ENCODE measurements at regions not wholly inside any gene's neighbourhood (a gene's known extent, or its start where the extent isn't known, plus 50 kb on each side); places are given as distances from the start of the nearest gene placed in this dataset.

DNA sequence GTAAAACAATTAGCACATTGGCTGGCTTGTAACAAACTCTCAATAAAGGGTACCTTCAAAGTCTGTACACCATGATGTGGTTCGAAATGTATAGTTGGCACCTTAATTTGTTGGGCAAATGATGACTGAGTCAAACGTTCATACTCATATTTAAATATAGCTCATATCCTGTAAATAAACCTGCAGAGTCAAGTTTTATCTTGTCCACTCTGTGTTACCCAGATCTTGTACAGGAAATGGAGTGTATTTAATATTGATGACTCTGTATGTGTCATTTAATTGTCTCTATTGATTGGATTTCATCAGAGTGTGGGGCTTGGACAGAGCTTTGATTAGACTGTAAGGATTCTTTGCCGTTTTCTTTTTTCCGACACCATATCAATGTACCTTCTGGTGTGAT lies 805.6 kb upstream of the ZEB2 start:
- Histone ChIP-seq H3K27ac (ENCODE audit: low read length) (no peak overlapping the region), H3K9me3 (ENCODE audit: control insufficient read depth, low read length) (no peaks in the 10 kb centered on the region), H3K4me1 (ENCODE audit: control insufficient read depth, insufficient read depth, low read length) (no peaks in the 10 kb centered on the region), H3K27me3 (ENCODE audit: control insufficient read depth, insufficient read depth) (no peaks in the 10 kb centered on the region), H3K4me3 (ENCODE audit: low read length) (no peak overlapping the region)
- ATAC-seq (no peak), DNase-seq (no peak)
- intact Hi-C loops (cut with DNase I): no loop called here
- WGBS: 71% methylated on average over 4 of the region's 4 CpGs

- H3K9me3 ChIP-seq (ENCODE audit: control insufficient read depth, low read length): no peaks in the 10 kb centered on the region
- intact Hi-C loops (cut with DNase I): no loop called here
- H3K27ac ChIP-seq (ENCODE audit: low read length): no peak overlapping the region
- no peak overlapping the region for H3K4me3 ChIP-seq (ENCODE audit: low read length)
- no peaks in the 10 kb centered on the region for H3K4me1 ChIP-seq (ENCODE audit: control insufficient read depth, insufficient read depth, low read length)
- DNase-seq (no peak), ATAC-seq (no peak)
- WGBS: 89% methylated on average over 1 of the region's 1 CpG
- no peaks in the 10 kb centered on the region for H3K27me3 ChIP-seq (ENCODE audit: control insufficient read depth, insufficient read depth)
These were observed 804.8 kb upstream of the ZEB2 start for GRCh38 chr2:145324748-145325147.

DNA sequence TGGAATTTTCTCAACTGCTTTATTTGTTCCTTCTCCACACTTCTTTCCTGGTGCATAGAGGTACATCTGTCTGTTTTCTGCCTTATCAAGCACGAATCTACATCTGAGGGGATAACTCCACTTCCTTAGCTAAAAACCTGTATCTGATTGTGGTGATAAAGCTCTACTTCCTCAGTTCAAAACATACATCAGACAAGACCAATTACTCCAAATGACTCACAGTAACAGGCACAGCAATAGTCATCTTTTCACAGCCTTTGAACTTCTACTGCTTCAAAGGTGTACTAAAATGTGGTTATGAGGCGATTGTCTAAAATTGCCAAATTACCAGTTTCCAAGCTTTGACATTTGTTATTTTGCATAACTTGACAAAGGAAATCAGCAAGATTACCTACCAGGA lies 803.6 kb upstream of the ZEB2 start:
- H3K4me1 ChIP-seq (ENCODE audit: control insufficient read depth, insufficient read depth, low read length): no peaks in the 10 kb centered on the region
- H3K27ac ChIP-seq (ENCODE audit: low read length): no peak overlapping the region
- H3K27me3 ChIP-seq (ENCODE audit: control insufficient read depth, insufficient read depth): no peaks in the 10 kb centered on the region
- 66% methylated on average over 2 of the region's 2 CpGs for WGBS
- intact Hi-C loops (cut with DNase I): no loop called here
- ATAC-seq: no peak
- H3K9me3 ChIP-seq (ENCODE audit: control insufficient read depth, low read length): no peaks in the 10 kb centered on the region
- DNase-seq: no peak
- no peak overlapping the region for H3K4me3 ChIP-seq (ENCODE audit: low read length)

DNA sequence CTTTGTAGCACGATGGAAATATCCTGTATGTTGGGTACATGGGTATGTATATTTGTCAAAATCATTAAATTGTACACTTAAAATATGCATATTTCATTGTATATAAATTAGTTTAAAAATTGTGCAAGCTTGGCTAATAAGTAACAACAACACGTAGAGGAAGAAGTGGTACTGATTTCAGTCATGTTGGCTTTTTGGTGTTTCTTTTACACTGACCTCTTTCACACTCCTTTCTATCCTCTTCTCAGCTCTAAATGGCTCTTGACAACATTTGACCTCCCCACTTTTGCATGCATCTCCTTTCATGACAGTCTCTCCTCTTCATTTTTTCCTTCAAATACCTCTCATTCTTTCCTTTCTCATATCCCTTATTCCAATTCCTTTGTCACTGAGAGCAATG lies 801.4 kb upstream of the ZEB2 start:
- DNase-seq (no peak), ATAC-seq (no peak)
- H3K27ac ChIP-seq (ENCODE audit: low read length): no peak overlapping the region
- no peaks in the 10 kb centered on the region for H3K4me1 ChIP-seq (ENCODE audit: control insufficient read depth, insufficient read depth, low read length)
- H3K9me3 ChIP-seq (ENCODE audit: control insufficient read depth, low read length): no peaks in the 10 kb centered on the region
- H3K4me3 ChIP-seq (ENCODE audit: low read length): no peak overlapping the region
- no peaks in the 10 kb centered on the region for H3K27me3 ChIP-seq (ENCODE audit: control insufficient read depth, insufficient read depth)
- WGBS: 78% methylated on average over 2 of the region's 2 CpGs
- intact Hi-C loops (cut with DNase I): no loop called here

DNA sequence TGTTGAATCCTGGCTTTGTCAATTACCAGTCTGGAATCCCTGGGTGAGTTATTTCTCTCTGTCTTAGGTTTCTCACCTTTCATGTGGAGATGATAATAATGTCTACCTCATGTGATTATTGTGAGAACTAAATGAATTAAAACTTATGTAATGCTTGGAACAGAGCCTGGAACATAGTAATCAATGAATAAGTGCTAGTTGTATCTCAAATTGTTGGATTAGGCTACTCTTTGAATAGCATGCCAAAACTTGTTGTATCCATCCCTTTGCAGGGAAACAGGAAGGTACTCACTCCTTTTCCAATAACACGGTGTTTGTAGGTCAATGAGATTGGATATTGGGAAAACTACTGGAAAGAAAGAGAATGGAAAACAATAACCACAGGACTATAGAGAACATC lies 796.6 kb upstream of the ZEB2 start:
- Histone ChIP-seq H3K27ac (ENCODE audit: low read length) (no peak overlapping the region), H3K27me3 (ENCODE audit: control insufficient read depth, insufficient read depth) (no peaks in the 10 kb centered on the region), H3K4me1 (ENCODE audit: control insufficient read depth, insufficient read depth, low read length) (no peaks in the 10 kb centered on the region), H3K9me3 (ENCODE audit: control insufficient read depth, low read length) (no peaks in the 10 kb centered on the region), H3K4me3 (ENCODE audit: low read length) (no peak overlapping the region)
- no peak for ATAC-seq
- 93% methylated on average over 1 of the region's 1 CpG for WGBS
- intact Hi-C loops (cut with DNase I): no loop called here
- DNase-seq: no peak

DNA sequence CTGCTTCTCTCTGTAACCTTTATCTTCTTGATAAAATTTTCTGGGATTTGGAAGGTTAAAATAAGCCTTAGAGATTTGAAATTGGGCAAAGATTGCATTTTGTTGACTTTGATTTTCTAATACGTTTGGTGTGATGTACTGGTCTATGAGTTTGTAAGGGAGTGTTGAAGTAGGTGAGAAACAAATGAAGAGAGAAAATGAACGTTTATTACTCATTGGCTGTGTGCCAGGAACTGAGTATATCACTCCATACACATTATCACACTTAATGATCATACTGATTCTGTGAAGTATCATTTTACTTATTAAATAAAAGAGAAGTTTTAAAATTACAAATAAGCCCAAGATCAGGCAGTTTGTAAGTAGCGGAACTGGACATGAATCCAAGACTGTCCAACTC lies 795.1 kb upstream of the ZEB2 start:
- 52% methylated on average over 3 of the region's 3 CpGs for whole genome bisulfite sequencing
- no peak overlapping the region for H3K27ac ChIP-seq (ENCODE audit: low read length)

GRCh38 chr2:145314119-145314633 lies 794.3 kb upstream of the ZEB2 start:
- no peak overlapping the region for H3K27ac ChIP-seq (ENCODE audit: low read length)
- no peak overlapping the region for H3K4me3 ChIP-seq (ENCODE audit: low read length)

More for the DNA sequence above, 795.1 kb upstream of the ZEB2 start:
- Histone ChIP-seq H3K27me3 (ENCODE audit: control insufficient read depth, insufficient read depth) (no peaks in the 10 kb centered on the region), H3K9me3 (ENCODE audit: control insufficient read depth, low read length) (no peaks in the 10 kb centered on the region), H3K4me1 (ENCODE audit: control insufficient read depth, insufficient read depth, low read length) (no peaks in the 10 kb centered on the region), H3K4me3 (ENCODE audit: low read length) (no peak overlapping the region)
- ATAC-seq (no peak), DNase-seq (no peak)
- intact Hi-C loops (cut with DNase I): no loop called here

DNA sequence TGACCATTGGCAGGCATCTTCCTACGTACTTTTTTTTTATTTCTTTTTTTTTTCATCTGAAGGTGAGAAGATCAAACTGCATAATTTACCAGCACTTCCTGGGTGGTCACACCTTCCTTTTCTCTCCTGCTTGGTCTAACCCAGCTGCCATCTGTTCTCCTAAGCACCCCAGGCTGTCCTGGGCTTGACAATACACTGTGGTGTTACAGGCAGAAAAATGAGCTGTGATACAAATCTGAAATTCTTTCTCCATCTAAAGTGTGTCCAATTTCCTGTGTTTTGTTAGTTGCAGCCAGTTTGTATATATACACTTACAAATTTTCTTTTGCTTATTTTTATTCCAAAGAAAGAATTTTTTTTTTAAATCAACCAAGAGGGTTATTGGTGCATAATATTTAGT lies 786.0 kb upstream of the ZEB2 start:
- DNase-seq: no peak
- H3K9me3 ChIP-seq (ENCODE audit: control insufficient read depth, low read length): no peaks in the 10 kb centered on the region
- H3K4me3 ChIP-seq (ENCODE audit: low read length): no peak overlapping the region
- WGBS: 82% methylated on average over 1 of the region's 1 CpG
- intact Hi-C loops (cut with DNase I): no loop called here
- no peaks in the 10 kb centered on the region for H3K27me3 ChIP-seq (ENCODE audit: control insufficient read depth, insufficient read depth)
- H3K27ac ChIP-seq (ENCODE audit: low read length): no peak overlapping the region
- ATAC-seq: no peak
- no peaks in the 10 kb centered on the region for H3K4me1 ChIP-seq (ENCODE audit: control insufficient read depth, insufficient read depth, low read length)

More at GRCh38 chr2:145314119-145314633, 794.3 kb upstream of the ZEB2 start:
- intact Hi-C loops (cut with DNase I): no loop called here
- Histone ChIP-seq H3K27me3 (ENCODE audit: control insufficient read depth, insufficient read depth) (no peaks in the 10 kb centered on the region), H3K4me1 (ENCODE audit: control insufficient read depth, insufficient read depth, low read length) (no peaks in the 10 kb centered on the region), H3K9me3 (ENCODE audit: control insufficient read depth, low read length) (no peaks in the 10 kb centered on the region)
- ATAC-seq (no peak), DNase-seq (no peak)
- WGBS: 84% methylated on average over 3 of the region's 3 CpGs

DNA sequence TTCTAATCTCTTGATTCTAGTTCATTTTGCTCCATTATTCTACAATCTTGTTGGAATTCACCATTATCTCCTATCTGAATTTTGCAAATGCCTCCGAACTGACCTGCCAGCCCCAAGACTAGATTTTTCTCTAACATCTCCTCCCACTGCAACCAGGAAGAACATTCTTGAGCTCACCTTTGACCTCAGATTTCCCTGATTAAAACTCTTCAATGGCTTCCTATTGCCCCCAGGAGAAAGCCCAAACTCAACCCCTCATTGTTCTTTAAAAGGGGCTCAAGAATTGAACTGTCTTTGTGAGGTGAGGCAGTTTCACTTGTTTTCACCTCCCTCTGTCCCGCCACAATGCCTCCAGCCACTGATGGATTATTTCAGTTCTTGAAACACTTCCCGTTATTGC lies 784.6 kb upstream of the ZEB2 start:
- WGBS: 79% methylated on average over 3 of the region's 3 CpGs
- no peak for ATAC-seq
- intact Hi-C loops (cut with DNase I): no loop called here

GRCh38 chr2:145303536-145303935 lies 783.6 kb upstream of the ZEB2 start:
- H3K27ac ChIP-seq (ENCODE audit: low read length): no peak overlapping the region
- H3K4me1 ChIP-seq (ENCODE audit: control insufficient read depth, insufficient read depth, low read length): no peaks in the 10 kb centered on the region
- H3K4me3 ChIP-seq (ENCODE audit: low read length): no peak overlapping the region
- 47% methylated on average over 2 of the region's 2 CpGs for WGBS
- intact Hi-C loops (cut with DNase I): no loop called here
- no peaks in the 10 kb centered on the region for H3K9me3 ChIP-seq (ENCODE audit: control insufficient read depth, low read length)
- ATAC-seq: no peak
- H3K27me3 ChIP-seq (ENCODE audit: control insufficient read depth, insufficient read depth): no peaks in the 10 kb centered on the region
- no peak for DNase-seq

More for the DNA sequence above, 784.6 kb upstream of the ZEB2 start:
- Histone ChIP-seq H3K4me3 (ENCODE audit: low read length) (no peak overlapping the region), H3K9me3 (ENCODE audit: control insufficient read depth, low read length) (no peaks in the 10 kb centered on the region), H3K4me1 (ENCODE audit: control insufficient read depth, insufficient read depth, low read length) (no peaks in the 10 kb centered on the region), H3K27ac (ENCODE audit: low read length) (no peak overlapping the region), H3K27me3 (ENCODE audit: control insufficient read depth, insufficient read depth) (no peaks in the 10 kb centered on the region)
- DNase-seq: no peak

- ATAC-seq (no peak), DNase-seq (no peak)
- Histone ChIP-seq H3K9me3 (ENCODE audit: control insufficient read depth, low read length) (no peaks in the 10 kb centered on the region), H3K4me1 (ENCODE audit: control insufficient read depth, insufficient read depth, low read length) (no peaks in the 10 kb centered on the region), H3K27ac (ENCODE audit: low read length) (no peak overlapping the region), H3K27me3 (ENCODE audit: control insufficient read depth, insufficient read depth) (no peaks in the 10 kb centered on the region), H3K4me3 (ENCODE audit: low read length) (no peak overlapping the region)
- intact Hi-C loops (cut with DNase I): no loop called here
- WGBS: 49% methylated on average over 2 of the region's 2 CpGs
These were observed 783.0 kb upstream of the ZEB2 start for GRCh38 chr2:145302886-145303285.

DNA sequence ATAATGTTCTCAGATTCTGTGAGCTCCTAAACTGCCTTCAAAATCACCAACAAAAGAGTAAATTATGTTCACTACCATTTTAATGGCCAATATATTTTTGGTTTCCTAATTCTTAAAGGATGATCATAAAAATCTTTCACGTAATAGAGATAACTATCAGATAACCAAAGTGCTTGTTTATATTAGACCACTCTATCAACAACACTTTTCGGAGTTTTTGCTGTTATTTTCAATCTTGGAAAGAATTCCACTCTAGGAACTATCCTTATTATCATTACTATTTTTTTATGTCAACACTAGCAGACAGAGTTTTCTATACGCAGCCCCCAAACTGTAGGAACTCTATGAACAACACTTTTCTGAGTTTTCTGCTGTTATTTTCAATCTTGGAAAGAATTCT lies 782.5 kb upstream of the ZEB2 start:
- no peaks in the 10 kb centered on the region for H3K9me3 ChIP-seq (ENCODE audit: control insufficient read depth, low read length)
- H3K4me3 ChIP-seq (ENCODE audit: low read length): no peak overlapping the region
- ATAC-seq: no peak
- H3K27me3 ChIP-seq (ENCODE audit: control insufficient read depth, insufficient read depth): no peaks in the 10 kb centered on the region
- intact Hi-C loops (cut with DNase I): no loop called here
- no peak overlapping the region for H3K27ac ChIP-seq (ENCODE audit: low read length)
- no peak for DNase-seq
- WGBS: 64% methylated on average over 3 of the region's 3 CpGs
- no peaks in the 10 kb centered on the region for H3K4me1 ChIP-seq (ENCODE audit: control insufficient read depth, insufficient read depth, low read length)
